ENCODE measurements at regions not wholly inside any gene's neighbourhood (a gene's known extent, or its start where the extent isn't known, plus 50 kb on each side); places are given as distances from the start of the nearest gene placed in this dataset.

- no peak for TF ChIP-seq POLR2A (IDR thresholded peaks at IDR 0.05)
- intact Hi-C loops (cut with DNase I), result no loop called here
- DNase-seq (no peak), ATAC-seq (no peak)
- Histone ChIP-seq H3K36me3 (replicated peaks in 1 of 2; ENCODE audit: insufficient read depth in 1 of 2, low read depth in 2 of 2) (no peaks in the 10 kb centered on the region), H3K4me1 (no peaks in the 10 kb centered on the region), H3K27ac (no peak overlapping the region), H3K4me3 (no peak overlapping the region), H3K9me3 (no peaks in the 10 kb centered on the region), H3K27me3 (no peaks in the 10 kb centered on the region)
- WGBS, 2 donors, result 56 to 68% methylated on average over 5 of the region's 5 CpGs
These were observed 933.4 kb downstream of the PLA2G4A start for GRCh38 chr1:187762118-187762517.

DNA sequence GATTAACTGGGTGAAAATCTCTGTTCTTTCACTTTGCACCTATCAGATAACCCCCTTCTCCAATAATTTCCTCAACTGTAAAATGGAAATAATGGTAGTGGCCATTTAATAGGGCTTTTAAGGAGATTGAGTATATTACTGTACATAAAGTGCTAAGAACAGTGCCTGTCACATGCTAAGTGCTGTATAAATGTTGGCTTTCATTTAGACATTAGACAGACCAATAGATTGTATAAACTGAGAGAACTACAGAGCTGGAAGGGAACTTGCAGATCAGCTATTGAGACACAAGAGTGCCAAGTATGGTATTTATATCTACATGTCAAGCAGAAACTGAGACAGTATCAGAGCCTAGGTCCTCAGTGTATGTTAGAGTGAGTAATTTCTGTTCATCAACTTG, 934.7 kb downstream of the PLA2G4A start:
- no peak for ATAC-seq

GRCh38 chr1:187763976-187764375, 935.2 kb downstream of the PLA2G4A start:
- 67 to 72% methylated on average over 4 of the region's 4 CpGs for WGBS, 2 donors
- no peak overlapping the region for H3K27ac ChIP-seq
- H3K36me3 ChIP-seq (replicated peaks in 1 of 2; ENCODE audit: insufficient read depth in 1 of 2, low read depth in 2 of 2), result no peaks in the 10 kb centered on the region
- H3K9me3 ChIP-seq, result no peaks in the 10 kb centered on the region
- DNase-seq (no peak), ATAC-seq (no peak)
- TF ChIP-seq, protein P1, sequence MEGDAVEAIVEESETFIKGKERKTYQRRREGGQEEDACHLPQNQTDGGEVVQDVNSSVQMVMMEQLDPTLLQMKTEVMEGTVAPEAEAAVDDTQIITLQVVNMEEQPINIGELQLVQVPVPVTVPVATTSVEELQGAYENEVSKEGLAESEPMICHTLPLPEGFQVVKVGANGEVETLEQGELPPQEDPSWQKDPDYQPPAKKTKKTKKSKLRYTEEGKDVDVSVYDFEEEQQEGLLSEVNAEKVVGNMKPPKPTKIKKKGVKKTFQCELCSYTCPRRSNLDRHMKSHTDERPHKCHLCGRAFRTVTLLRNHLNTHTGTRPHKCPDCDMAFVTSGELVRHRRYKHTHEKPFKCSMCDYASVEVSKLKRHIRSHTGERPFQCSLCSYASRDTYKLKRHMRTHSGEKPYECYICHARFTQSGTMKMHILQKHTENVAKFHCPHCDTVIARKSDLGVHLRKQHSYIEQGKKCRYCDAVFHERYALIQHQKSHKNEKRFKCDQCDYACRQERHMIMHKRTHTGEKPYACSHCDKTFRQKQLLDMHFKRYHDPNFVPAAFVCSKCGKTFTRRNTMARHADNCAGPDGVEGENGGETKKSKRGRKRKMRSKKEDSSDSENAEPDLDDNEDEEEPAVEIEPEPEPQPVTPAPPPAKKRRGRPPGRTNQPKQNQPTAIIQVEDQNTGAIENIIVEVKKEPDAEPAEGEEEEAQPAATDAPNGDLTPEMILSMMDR (IDR thresholded peaks at IDR 0.05), result no peak
- no peak for TF ChIP-seq POLR2A (IDR thresholded peaks at IDR 0.05)
- H3K27me3 ChIP-seq, result no peaks in the 10 kb centered on the region
- intact Hi-C loops (cut with DNase I), result no loop called here
- H3K4me1 ChIP-seq, result no peaks in the 10 kb centered on the region
- no peak overlapping the region for H3K4me3 ChIP-seq

More for the DNA sequence above, 934.7 kb downstream of the PLA2G4A start:
- TF ChIP-seq, protein P1 (IDR thresholded peaks at IDR 0.05), result no peak
- TF ChIP-seq POLR2A (IDR thresholded peaks at IDR 0.05), result no peak
- Histone ChIP-seq H3K36me3 (replicated peaks in 1 of 2; ENCODE audit: insufficient read depth in 1 of 2, low read depth in 2 of 2) (no peaks in the 10 kb centered on the region), H3K4me1 (no peaks in the 10 kb centered on the region), H3K9me3 (no peaks in the 10 kb centered on the region), H3K27me3 (no peaks in the 10 kb centered on the region), H3K27ac (no peak overlapping the region), H3K4me3 (no peak overlapping the region)
- no peak for DNase-seq
- intact Hi-C loops (cut with DNase I), result no loop called here

- H3K9me3 ChIP-seq, result no peaks in the 10 kb centered on the region
- no peak for TF ChIP-seq POLR2A (IDR thresholded peaks at IDR 0.05)
- TF ChIP-seq, protein P1 (IDR thresholded peaks at IDR 0.05), result no peak
- intact Hi-C loops (cut with DNase I), result no loop called here
- ATAC-seq (no peak), DNase-seq (no peak)
- no peak overlapping the region for H3K4me3 ChIP-seq
- H3K36me3 ChIP-seq (replicated peaks in 1 of 2; ENCODE audit: insufficient read depth in 1 of 2, low read depth in 2 of 2), result no peaks in the 10 kb centered on the region
- H3K27me3 ChIP-seq, result no peaks in the 10 kb centered on the region
- H3K4me1 ChIP-seq, result no peaks in the 10 kb centered on the region
- WGBS, 2 donors, result 52 to 71% methylated on average over 2 of the region's 2 CpGs
- H3K27ac ChIP-seq, result no peak overlapping the region
These were observed 942.6 kb downstream of the PLA2G4A start for GRCh38 chr1:187771396-187771795.

DNA sequence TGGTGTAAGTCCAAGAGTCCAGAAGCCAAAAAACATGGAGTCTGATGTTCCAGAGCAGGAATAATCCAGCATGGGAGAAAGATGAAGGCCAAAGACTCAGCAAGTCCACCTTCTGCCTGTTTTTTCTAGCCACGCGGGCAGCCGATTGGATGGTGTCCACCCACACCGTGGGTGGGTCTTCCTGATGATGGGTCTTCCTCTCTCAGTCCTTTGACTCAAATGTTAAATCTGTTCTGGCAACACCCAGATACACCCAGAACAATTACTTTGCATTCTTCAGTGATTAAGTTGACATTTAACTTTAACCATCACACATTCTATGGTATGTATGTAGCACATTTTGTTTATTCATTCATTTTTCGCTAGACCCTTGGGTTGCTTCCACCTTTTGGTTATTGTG, 944.4 kb downstream of the PLA2G4A start:
- no peaks in the 10 kb centered on the region for H3K4me1 ChIP-seq
- no peak for DNase-seq
- H3K36me3 ChIP-seq (replicated peaks in 1 of 2; ENCODE audit: insufficient read depth in 1 of 2, low read depth in 2 of 2), result no peaks in the 10 kb centered on the region
- H3K27ac ChIP-seq, result no peak overlapping the region
- H3K4me3 ChIP-seq, result no peak overlapping the region
- H3K27me3 ChIP-seq, result no peaks in the 10 kb centered on the region
- intact Hi-C loops (cut with DNase I), result no loop called here
- no peak for ATAC-seq
- TF ChIP-seq, protein P1 (IDR thresholded peaks at IDR 0.05), result no peak
- no peak for TF ChIP-seq POLR2A (IDR thresholded peaks at IDR 0.05)
- no peaks in the 10 kb centered on the region for H3K9me3 ChIP-seq
- whole genome bisulfite sequencing, 2 donors, result 80 to 87% methylated on average over 5 of the region's 5 CpGs

All from body of pancreas (tissue), 4 donors.